ENCODE measurements at regions not wholly inside any gene's neighbourhood (a gene's known extent, or its start where the extent isn't known, plus 50 kb on each side); places are given as distances from the start of the nearest gene placed in this dataset.

DNA sequence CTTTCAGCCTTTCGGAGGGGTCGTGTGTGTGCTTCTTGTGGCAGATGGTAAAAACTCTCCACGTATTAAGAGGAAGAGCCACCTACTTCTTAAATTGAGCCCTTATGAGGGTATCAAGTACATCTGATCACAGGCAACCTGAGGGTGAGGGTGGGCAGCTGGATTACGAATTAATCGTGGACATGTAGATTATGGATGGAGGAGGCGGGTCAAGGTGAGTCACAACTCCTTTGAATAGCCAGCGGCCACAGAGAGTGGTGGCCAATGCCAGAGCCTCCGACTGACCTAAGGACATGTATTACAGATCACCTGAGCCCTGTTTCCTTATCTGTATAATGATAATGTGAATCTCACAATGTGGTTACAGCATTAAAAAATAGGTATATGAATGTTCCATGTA is 1083.9 kb downstream of the SORCS3 start:
- TF ChIP-seq, protein P1, sequence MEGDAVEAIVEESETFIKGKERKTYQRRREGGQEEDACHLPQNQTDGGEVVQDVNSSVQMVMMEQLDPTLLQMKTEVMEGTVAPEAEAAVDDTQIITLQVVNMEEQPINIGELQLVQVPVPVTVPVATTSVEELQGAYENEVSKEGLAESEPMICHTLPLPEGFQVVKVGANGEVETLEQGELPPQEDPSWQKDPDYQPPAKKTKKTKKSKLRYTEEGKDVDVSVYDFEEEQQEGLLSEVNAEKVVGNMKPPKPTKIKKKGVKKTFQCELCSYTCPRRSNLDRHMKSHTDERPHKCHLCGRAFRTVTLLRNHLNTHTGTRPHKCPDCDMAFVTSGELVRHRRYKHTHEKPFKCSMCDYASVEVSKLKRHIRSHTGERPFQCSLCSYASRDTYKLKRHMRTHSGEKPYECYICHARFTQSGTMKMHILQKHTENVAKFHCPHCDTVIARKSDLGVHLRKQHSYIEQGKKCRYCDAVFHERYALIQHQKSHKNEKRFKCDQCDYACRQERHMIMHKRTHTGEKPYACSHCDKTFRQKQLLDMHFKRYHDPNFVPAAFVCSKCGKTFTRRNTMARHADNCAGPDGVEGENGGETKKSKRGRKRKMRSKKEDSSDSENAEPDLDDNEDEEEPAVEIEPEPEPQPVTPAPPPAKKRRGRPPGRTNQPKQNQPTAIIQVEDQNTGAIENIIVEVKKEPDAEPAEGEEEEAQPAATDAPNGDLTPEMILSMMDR (IDR thresholded peaks at IDR 0.05), result no peak
- TF ChIP-seq POLR2AphosphoS5 (IDR thresholded peaks at IDR 0.05), result no peak
